GM18868 (cell line): ENCODE measurements at regions not wholly inside any gene's neighbourhood (a gene's known extent, or its start where the extent isn't known, plus 50 kb on each side); places are given as distances from the start of the nearest gene placed in this dataset.
"Not testable (repeated sequence)": the region's sequence is repeated elsewhere in the genome, so short reads cannot be mapped to it uniquely, and the experiment has no call there.

ENCODE experiments used
- ATAC-seq: cut with Tn5 transposase; IDR thresholded peaks from one replicate; pipeline ENCODE4 v1.9.1; 2021; ENCODE audit warnings: mild to moderate bottlenecking, moderate library complexity; ENCODE audit not compliant: unreplicated experiment

DNA sequence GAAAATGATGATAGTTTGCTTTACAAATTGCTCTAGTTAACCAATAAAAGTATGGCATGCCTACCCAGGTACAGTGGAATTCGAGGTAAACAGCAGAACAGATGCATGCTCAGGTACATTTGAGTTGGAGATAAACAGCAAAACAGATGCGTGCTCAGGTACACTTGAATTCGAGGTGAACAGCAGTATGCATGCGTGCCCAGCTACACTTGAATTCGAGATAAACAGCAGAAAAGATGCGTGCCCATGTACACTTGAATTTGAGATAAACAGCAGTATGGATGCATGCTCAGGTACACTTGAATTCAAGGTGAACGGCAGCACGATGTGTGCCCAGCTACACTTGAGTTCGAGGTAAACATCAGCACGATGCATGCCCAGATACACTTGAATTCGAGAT is 155.2 kb upstream of the TPTE start:
- ATAC-seq, result not testable (repeated sequence)

DNA sequence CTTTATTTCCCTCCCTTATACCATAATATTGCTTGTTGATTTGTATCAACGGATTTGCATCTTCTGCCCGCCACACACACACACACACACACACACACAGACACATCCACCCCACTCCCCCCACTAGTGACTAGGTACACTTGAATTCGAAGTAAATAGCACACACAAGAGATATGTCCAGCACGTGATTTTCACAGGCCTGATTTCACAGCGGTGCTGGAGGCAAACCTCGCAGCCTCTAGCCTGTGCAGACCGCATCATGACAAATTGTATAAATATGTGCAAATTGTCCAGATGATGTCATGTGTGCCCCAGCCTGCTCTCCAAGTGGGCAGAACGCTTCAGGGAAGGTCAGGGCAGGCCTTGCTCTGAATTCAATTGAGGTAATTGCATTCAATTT is 153.8 kb upstream of the TPTE start:
- not testable (repeated sequence) for ATAC-seq

DNA sequence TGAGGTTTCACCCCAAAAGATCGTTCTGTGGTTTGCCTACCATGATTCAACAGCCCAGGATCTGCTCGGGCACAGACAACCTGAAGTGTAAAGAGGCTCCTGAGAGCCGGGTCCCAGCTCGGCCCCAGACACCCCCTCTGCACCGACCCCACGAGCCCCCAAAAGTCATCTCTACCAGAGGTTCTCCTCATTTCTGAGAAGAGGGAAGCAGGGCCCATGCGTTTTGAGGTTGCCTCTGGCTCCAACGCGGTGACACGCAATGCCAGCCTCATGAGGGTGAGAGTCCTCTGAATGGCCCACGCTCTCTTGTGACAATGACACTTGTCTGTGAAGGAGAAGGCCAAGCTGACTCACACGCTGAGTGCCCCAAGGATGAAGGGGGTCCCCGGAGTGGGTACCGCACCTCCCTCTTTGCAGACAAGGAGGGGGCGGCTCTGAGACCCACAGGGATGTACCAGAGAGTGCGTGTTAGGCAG is 153.0 kb upstream of the TPTE start:
- ATAC-seq, result not testable (repeated sequence)

DNA sequence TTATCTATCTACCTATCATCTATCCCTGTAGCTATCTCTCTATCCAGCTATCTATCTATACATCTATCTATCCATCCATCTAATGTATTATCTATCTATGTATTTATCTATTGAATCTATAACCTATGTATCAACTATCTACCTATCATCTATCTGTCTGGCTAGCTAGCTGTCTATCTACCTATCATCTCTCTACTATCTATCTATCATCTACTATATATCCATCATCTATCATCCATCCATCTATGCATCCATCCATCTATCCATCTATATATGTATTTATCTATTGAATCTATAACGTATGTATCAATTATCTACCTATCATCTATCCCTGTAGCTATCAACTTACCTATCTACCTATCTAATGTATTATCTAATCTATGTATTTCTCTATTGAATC is 152.1 kb upstream of the TPTE start:
- ATAC-seq, result not testable (repeated sequence)

DNA sequence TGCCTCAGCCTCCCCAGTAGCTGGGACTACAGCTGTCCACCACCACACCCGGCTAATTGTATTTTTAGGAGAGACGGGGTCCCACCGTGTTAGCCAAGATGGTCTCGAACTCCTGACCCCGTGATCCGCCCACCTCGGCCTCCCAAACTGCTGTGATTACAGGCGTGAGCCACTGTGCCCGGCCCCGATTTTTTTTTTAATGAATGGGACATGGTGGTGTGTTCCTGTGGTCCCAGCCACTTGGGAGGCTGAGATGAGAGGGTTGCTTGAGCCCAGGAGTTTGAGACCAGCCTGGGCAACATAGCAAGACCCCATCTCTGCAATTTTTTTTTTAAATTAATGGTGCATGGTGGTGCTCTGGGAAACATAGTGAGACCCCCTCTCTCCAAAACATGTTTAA is 143.6 kb upstream of the TPTE start:
- ATAC-seq, result not testable (repeated sequence)

DNA sequence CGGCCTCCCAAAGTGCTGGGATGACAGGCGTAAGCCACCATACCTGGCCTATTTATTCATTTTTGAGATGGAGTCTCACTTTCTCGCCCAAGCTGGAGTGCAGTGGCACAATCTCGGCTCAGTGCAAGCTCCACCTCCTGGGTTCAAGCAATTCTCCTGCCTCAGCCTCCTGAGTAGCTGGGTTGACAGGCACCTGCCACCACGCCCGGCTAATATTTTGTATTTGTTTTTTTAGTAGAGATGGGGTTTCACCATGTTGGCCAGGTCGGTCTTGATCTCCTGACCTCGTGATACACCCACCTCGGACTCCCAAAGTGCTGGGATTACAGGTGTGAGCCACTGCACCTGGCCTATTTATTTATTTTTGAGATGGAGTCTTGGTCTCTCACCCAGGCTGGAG is 141.6 kb upstream of the TPTE start:
- ATAC-seq, result not testable (repeated sequence)

DNA sequence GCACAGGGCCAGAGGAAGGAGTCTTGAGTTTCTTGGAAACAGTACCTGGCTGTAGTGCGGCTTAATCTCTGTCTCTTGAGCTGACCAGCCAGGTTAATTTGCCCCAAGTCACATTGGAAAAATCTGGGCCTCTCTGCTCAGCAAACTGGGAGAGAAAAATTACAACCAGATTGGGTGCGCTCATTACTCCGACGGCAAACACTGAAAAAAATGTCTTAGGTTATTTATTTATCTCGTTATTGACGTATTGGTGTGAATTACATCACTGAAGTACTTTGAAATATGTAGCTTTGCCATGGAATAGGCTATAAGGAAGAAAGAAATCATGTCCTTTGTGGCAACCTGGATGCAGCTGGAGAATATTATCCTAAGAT is 139.7 kb upstream of the TPTE start:
- ATAC-seq, result not testable (repeated sequence)

DNA sequence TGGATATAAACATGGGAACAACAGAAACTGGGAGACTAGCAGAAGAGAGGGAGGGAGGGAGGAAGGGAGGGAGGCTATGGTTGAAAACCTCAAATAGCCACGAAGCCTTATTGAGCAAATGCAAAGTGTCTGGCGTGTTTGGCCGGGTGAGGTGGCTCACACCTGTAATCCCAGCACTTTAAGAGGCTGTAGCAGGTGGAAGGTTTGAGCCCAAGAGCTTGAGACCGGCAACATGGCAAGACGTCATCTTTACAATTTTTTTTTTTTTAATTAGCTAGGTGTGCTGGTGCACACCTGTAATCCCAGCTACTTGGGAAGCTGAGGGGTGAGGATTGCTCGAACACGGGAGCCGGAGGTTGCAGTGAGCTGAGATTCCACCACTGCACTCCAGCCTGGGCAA is 139.2 kb upstream of the TPTE start:
- not testable (repeated sequence) for ATAC-seq

DNA sequence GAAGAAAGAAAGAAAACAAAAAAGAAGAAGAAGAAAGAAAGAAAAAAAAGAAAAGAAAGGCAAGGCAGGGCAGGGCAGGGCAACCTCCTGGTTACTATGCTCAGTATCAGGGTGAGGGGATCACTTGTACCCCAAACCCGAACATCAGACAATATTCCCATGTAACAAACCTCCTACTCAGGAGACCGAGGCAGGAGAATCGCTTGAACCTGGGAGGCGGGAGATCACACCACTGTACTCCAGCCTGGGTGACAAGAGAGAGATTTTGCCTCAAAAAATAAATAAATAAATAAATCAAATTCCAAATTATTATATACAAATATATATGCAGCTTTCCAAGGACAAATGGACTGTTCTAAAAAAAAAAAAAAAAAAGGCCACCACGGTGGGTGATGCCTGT is 138.8 kb upstream of the TPTE start:
- ATAC-seq, result not testable (repeated sequence)

DNA sequence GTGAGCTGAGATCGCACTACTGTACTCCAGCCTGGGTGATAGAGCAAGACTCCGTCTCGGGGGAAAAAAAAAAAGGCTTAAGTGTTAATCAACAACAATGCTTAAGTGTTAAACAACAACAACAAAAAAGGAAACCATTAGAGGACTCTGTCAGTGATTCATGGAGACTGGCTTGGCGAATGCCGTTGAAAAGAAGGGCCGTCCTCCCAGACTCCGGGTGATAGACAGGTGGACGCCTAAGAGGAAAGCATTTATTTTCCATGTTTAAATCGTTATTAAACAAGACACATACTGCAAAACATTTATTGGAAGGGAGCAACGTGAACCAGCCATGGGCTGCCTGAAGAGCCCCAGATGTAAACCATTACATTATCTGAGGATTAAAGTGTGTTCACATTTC is 137.8 kb upstream of the TPTE start:
- not testable (repeated sequence) for ATAC-seq

DNA sequence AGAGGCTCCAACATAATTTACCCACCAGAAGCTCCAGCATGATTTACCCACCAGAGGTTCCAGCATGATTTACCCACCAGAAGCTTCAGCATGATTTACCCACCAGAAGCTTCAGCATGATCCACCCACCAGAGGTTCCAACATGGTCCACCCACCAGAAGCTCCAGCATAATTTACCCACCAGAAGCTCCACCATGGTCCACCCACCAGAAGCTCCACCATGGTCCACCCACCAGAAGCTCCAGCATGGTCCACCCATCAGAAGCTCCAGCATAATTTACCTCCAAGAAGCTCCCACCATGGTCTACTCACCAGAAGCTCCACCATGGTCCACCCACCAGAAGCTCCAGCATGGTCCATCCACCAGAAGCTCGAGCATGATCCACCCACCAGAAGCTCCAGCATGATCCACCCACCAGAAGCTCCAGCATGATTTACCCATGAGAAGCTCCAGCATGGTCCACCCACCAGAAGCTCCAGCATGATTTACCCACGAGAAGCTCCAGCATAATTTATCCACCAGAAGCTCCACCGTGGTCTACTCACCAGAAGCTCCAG is 137.0 kb upstream of the TPTE start:
- ATAC-seq, result not testable (repeated sequence)

DNA sequence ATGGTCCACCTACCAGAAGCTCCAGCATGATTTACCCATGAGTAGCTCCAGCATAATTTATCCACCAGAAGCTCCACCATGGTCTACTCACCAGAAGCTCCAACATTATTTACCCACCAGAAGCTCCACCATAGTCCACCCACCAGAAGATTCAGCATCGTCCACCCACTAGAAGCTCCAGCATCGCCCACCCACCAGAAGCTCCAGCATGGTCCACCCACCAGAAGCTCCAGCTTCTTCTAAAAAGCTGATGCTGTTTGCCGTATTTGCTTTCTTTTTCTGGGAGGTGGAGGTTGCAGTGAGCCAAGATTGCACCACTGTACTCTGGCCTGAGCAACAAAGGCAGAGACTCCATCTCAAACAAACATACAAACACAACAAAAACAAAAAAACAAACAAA is 136.2 kb upstream of the TPTE start:
- ATAC-seq, result not testable (repeated sequence)

DNA sequence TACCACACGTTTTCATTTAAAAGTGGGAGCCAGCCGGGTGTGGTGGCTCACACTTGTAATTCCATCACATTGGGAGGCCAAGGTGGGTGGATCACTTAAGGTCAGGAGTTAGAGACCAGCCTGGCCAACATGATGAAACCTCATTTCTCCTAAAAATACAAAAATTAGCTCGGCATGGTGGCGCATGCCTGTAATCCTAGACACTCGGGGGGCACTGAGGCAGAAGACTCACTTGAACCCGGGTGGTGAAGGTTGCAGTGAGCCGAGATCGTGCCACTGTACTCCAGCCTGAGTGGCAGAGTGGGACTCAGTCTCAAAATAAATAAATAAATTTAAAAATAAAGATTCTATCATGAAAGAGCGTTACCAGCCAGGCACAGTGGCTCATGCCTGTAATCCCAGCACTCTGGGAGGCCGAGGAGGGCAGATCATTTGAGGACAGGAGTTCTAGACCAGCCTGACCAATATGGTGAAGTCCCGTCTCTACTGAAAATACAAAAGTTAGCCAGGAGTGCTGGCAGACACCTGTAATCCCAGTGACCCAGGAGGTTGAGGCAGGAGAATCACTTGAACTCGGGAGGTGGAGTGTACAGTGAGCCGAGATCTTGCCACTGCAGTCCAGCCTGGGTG is 135.4 kb upstream of the TPTE start:
- not testable (repeated sequence) for ATAC-seq

DNA sequence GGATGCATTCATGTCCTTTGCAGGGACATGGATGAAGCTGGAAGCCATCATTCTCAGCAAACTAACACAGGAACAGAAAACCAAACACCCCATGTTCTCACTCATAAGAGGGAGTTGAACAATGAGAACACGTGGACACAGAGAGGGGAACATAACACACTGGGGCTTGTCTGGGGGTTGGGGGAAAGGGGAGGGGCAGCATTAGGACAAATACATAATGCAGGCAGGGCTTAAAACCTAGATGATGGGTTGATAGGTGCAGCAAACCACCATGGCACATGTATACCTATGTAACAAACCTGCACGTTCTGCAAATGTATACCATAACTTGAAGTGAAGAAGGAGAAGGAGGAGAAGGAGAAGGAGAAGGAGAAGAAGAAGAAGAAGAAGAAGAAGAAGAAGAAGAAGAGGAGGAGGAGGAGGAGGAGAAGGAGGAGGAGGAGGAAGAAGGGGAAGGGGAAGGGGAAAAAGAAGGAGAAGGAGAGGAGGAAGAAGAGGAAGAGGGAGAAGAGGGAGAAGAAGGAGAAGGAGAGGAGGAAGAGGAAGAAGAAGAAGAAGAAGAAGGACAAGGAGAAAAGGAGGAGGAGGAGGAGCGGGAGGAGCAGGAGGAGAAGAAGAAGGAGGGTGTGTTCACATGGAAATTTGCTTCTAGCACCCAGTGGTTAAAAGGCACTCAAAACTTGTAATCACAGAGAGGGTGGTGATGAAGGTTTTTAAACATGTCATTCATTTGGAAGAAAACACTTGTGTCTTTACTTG is 133.5 kb upstream of the TPTE start:
- not testable (repeated sequence) for ATAC-seq

DNA sequence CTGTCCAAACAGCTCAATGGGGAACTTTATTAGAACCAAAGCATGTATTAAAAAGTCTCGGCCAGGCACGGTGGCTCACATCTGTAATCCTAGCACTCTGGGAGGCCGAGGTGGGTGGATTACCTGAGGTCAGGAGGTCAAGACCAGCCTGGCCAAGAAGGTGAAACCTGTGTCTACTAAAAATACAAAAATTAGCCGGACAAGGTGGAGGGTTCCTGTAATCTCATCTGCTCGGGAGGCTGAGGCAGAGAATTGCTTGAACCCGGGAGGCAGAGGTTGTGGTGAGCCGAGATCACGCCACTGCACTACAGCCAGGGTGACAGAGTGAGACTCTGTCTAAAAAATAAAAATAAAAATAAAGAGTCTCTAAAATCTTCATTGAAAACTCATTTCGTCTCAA is 132.8 kb upstream of the TPTE start:
- ATAC-seq, result not testable (repeated sequence)

DNA sequence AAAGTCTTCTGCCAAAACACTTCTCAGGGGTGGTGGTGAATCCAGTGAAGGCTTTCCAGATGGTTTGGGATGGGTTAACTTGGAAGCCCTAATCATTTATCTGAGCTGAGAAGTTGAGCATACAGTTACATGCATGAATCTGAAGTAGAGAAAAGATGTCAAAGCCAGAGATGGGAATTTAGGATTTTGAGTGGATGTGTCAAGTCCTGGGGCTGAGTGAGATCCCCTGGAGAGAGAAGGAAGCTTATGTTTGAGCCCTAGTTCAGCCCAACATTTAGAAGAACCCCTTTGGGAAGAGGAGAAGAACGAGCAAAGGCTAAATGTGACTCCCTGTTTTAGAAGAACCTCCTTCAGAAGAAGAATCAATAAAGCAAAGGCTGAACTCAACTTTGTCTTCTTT is 129.1 kb upstream of the TPTE start:
- not testable (repeated sequence) for ATAC-seq

DNA sequence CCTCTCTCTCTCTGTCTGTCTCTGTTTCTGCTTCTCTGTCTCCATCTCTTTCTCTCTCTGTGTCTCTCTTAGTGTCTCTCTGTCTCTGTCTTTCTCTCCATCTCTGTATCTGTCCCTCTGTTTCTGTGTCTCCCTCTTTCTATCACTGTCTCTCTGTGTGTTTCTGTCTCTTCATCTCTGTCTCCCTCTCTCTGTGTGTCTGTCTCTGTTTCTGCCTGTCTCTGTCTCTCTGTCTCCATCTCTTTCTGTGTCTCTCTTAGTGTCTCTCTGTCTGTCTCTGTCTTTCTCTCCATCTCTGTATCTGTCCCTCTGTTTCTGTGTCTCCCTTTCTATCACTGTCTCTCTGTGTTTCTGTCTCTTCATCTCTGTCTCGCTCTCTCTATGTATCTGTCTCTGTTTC is 125.4 kb upstream of the TPTE start:
- not testable (repeated sequence) for ATAC-seq

DNA sequence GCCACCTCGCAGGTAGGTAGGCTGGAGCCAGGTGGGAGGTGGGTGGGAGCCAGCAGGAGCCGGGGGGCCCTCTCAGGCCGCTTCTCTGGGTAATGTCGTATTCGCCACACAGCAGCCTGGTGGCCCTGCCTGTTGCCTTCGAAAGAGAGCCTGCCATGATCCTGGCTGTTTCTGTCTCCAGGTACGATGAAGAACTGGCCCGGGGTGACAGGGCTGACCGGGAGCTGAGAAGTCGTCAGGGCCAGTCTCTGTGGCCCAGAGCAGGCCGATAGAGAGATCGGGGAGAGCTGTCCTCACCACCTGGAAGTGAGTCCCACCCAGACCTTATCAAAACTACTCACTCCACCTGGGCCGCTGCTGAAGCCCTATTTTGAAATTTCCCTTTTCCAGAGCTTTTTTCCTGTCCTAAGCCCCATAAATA is 123.9 kb upstream of the TPTE start:
- ATAC-seq, result not testable (repeated sequence)

DNA sequence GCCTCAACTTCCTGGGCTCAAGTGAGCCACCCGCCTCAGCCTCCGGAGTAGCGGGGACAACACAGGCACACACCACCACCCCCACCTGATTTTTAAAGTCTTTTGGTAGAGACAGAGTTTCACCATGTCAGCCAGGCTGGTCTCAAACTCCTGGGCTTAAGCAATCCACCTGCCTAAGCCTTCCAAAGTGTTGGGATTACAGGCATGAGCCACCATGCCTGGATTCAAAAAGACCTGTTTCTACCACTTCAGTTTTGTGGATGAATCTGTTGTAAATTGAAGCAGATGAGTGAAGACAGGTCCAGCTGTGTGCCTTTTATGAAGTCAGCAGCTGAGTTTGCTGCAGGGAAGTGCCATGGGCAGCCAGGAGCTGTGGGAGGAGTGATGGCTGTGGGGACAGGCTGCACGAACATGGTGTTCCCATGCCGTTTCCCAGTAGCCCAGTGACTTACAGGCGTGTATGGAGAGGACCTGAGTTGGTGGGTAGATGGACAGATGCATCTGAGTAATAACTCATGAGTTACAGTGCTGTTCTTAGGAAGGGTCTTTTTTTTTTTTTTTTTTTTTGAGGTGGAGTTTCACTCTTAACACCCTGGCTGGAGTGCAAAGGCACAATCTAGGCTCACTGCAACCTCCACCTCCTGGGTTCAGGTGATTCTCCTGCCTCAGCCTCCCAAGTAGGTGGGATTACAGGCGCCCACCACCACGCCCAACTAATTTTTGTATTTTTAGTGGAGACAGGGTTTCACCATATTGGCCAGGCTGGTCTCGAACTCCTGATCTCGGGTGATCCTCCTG is 122.5 kb upstream of the TPTE start:
- ATAC-seq, result not testable (repeated sequence)

DNA sequence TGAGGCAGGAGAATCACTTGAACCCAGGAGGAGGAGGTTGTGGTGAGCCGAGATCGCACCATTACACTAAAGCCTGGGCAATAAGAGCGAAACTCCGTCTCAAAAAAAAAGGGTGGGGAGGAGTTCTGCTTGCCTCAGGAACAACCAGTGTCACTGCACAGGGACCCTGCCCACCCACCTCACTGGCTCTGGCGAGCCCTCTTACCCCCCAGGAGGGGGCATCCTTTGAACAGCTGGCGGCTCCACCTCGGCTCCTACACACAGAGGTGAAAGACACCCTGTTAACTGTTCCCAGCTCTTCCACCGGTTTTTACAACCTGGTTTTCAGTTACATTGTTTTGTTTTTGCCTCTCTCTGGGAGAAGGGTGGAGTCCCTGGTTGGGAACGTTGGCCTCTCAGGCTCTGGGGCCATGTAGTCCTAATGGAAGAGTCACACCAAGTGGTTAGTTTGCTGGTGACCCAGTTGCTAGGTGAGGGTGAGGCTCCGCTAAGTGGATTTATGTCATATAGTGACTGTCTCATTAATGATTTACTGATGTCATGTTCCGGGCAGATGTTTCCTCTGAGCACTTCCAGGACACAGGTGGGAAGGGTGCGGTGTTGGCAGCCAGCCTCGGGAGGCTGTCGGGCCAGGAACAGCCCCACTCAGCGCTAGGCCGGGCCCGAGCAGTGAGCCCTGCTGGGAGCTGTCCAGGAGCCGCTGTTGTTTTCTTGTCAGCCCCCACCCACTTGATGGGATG is 120.6 kb upstream of the TPTE start:
- ATAC-seq, result not testable (repeated sequence)
